ENCODE measurements at regions not wholly inside any gene's neighbourhood (a gene's known extent, or its start where the extent isn't known, plus 50 kb on each side); places are given as distances from the start of the nearest gene placed in this dataset.

DNA sequence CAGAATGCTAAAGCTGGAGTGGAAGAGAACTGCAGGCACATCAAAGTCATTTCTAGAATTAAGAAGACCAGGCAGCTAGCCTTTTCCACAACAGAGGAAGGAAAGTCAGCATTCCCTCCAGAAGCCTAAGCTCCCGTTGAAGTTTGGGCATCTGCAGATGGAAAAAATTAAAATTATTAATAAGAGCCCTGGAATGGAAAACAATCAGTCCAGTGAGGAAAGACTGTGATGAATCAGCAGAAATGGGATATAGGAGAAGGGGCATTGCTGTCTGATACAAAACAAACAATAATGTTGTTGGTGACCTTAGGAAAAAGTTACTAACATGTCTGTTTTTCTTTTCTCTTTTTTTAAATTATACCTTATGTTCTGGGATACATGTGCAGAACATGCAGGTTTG is 450.7 kb upstream of the SLC14A2 start:
- TF ChIP-seq POLR2A (IDR thresholded peaks at IDR 0.05; ENCODE audit: low read depth, low read length) = no peak
- no peak for FAIRE-seq
- no peak for DNase-seq (ENCODE audit: insufficient read length, low spot score)

DNA sequence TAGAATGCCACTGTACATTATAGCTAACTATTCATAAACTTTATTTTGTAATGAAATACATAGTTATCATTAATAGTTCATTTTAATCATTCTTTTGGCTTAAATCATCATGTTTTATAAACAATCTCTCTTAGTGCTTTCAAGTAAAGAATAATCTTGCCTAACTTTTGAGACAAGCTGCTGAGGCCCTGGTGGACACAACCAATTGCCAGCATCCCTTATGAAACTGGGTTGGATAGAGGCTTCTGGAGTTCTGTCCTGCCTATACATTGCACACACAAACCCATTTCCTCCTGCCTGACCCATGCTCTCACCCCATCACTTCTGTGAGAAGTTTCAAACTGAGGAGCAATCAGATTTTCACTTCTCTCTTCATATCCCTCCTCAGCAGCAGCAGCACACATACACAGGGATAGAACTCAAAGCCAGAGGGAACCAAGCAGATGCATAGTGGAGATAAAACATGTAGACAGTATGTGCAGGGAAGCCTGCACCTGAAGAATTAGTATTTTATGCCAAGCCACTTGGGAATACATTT is 450.0 kb upstream of the SLC14A2 start:
- DNase-seq (ENCODE audit: insufficient read length, low spot score) (no peak), FAIRE-seq (no peak)
- no peak for TF ChIP-seq POLR2A (IDR thresholded peaks at IDR 0.05; ENCODE audit: low read depth, low read length)

DNA sequence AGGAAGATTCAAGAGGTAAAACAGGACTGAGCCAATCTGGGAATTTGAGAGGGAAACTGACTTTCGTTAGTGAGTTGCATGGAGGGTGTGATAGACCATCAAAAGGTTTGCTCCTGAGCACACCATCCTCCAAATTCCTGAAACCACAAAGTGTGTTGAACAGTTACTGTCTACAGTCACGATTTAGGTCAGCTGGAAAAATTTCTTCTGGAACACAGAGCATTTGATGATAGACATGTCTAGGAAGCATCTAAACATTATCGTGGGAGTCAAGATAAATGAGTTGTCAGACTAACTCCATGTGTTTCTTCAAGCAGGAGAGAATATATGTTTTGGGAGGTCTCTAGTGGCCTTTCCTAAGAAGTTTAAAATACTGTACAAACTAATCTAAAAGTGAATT is 449.4 kb upstream of the SLC14A2 start:
- no peak for TF ChIP-seq POLR2A (IDR thresholded peaks at IDR 0.05; ENCODE audit: low read depth, low read length)
- DNase-seq (ENCODE audit: insufficient read length, low spot score) = no peak
- no peak for FAIRE-seq

DNA sequence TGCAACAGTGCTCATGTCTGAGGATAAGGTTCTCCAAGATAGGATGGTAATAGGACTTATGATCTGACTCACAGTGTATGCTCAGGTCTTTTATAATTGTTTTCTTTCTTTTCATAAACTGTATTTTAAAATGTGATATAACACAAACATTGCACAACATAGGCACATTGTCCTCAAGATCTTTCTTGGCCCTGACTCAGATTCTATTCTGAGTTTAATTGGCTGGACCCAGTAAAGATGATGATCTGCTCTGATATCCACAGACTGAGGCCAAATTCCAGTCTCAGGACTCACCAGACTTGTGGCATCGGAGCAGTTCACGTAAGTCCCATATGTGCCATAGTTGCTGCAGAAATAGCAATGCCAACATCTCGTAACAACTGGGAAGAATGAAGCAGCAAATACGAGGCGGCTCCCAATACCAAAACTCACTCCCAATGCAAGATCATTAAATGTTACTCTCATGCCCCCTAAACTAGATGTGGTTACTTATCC is 448.9 kb upstream of the SLC14A2 start:
- TF ChIP-seq POLR2A (IDR thresholded peaks at IDR 0.05; ENCODE audit: low read depth, low read length) = no peak
- DNase-seq (ENCODE audit: insufficient read length, low spot score) (no peak), FAIRE-seq (no peak)

- no peak for DNase-seq (ENCODE audit: insufficient read length, low spot score)
- TF ChIP-seq POLR2A (IDR thresholded peaks at IDR 0.05; ENCODE audit: low read depth, low read length) = no peak
- FAIRE-seq = no peak
Observed at GRCh38 chr18:45166836-45167551, 448.3 kb upstream of the SLC14A2 start.

GRCh38 chr18:45167631-45168280 is 447.5 kb upstream of the SLC14A2 start:
- DNase-seq (ENCODE audit: insufficient read length, low spot score) (no peak), FAIRE-seq (no peak)
- TF ChIP-seq POLR2A (IDR thresholded peaks at IDR 0.05; ENCODE audit: low read depth, low read length) = no peak

DNA sequence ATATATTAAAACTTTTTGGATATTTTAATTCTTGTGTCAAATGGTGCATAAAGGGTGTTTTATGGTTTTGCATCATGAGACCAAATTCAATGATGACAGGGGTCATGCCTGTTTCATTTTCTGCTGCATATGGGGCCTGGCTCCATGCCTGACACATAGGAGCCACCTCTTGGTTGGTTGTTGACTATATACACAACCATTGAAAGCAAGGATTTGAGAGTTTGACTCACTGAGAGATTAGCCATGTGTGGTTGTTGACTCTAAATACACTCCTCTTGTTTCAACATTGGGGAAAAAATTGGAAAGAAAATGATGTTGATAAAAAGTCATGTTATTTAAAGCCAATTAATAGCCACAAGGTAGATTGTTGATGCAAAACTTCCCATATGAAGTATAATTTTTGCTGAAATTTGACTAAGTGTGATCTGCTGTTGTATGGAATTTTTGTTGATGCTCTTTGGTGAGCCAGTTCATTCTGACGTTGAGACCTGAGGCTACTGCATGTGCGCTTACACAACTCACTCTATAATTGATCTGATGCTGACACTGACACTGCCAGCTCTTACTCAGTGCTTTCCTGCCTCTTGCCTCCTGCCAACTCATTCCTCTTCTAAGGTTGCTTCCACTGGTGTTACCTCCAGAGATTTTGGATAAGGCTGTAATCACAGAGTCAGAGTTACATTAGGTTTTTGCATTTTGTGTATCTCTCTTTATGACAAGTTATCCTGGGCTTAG is 446.2 kb upstream of the SLC14A2 start:
- no peak for FAIRE-seq
- TF ChIP-seq POLR2A (IDR thresholded peaks at IDR 0.05; ENCODE audit: low read depth, low read length) = no peak
- no peak for DNase-seq (ENCODE audit: insufficient read length, low spot score)

DNA sequence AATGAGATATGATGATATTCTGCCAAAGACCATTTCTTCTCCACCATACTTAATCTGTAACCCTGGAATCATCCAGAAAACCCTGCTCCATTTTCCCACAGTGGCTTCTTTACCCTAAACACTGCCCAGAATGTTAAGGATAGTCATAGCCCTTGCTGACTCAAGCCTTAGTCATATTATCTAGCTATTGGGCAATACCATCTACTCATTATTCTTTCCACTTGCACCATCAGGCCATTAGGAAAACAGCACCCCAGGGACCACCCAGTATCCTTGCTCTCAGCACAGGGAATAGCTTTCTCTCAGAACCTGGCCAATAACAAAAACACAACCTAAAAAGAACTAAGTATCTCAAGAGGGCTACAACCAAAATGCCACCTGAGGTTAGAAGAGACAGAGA is 445.7 kb upstream of the SLC14A2 start:
- FAIRE-seq (no peak), DNase-seq (ENCODE audit: insufficient read length, low spot score) (no peak)
- TF ChIP-seq POLR2A (IDR thresholded peaks at IDR 0.05; ENCODE audit: low read depth, low read length) = no peak

DNA sequence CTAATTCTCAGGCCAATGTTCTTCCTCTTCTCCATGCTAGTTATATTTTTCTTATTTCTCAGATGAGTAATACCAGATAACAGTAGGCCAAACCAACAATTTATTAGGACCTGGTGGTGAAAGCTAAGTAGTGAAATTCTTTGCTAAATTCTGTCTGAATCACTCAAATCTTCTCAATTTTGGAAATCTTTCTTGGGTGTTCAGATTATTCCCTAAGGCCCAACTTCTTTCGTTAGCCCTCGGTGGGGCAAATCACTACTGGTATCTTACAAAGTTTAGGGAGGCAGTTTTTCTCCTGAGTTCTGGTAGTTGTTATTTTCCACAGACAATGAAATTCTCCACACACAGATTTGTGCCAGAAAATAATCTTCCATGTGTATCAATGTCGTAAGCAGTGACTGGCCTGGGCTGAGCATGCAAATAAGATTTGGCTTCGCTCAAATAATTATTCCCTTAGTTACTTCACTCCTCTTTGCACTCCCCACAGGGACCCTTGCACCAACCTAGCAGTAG is 443.5 kb upstream of the SLC14A2 start:
- no peak for DNase-seq (ENCODE audit: insufficient read length, low spot score)
- FAIRE-seq = no peak
- no peak for TF ChIP-seq POLR2A (IDR thresholded peaks at IDR 0.05; ENCODE audit: low read depth, low read length)

- no peak for FAIRE-seq
- no peak for TF ChIP-seq POLR2A (IDR thresholded peaks at IDR 0.05; ENCODE audit: low read depth, low read length)
- no peak for DNase-seq (ENCODE audit: insufficient read length, low spot score)
Observed at GRCh38 chr18:45173327-45173726, 441.9 kb upstream of the SLC14A2 start.

DNA sequence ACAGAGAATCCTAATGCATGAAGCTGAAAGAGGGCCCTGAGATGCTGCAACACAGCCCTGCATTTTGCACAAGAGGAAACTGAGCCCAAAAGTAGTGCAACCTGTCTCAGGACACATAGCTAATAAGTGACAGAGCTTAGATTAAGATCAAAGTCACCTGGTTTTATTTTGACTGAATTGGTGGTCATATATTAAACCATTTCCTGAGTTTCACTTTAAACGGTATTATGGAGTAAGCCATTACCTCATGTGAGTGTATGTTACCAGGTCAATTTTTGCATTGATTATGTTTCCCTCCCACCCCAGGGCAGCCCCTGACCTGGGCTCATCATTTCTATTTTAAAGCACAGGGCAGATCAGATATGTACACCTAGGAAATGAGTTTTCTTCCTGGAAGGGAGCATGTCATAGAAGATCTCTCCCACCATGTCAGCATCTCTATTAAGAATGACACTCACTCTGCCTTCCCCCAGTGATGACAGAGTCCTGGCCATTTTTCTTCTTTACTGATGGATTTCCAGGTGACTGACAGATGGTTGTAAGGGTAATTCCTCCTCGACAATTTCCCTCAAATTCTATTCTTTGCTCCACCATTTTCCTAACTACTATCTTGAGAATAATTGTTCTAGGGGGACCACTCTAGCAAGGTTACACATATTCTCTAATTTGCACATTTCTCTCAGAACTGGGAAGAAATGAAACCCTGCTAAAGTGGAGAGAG is 441.3 kb upstream of the SLC14A2 start:
- no peak for TF ChIP-seq POLR2A (IDR thresholded peaks at IDR 0.05; ENCODE audit: low read depth, low read length)
- DNase-seq (ENCODE audit: insufficient read length, low spot score) (no peak), FAIRE-seq (no peak)

- DNase-seq (ENCODE audit: insufficient read length, low spot score) (no peak), FAIRE-seq (no peak)
- no peak for TF ChIP-seq POLR2A (IDR thresholded peaks at IDR 0.05; ENCODE audit: low read depth, low read length)
Observed at GRCh38 chr18:45174629-45175136, 440.6 kb upstream of the SLC14A2 start.

DNA sequence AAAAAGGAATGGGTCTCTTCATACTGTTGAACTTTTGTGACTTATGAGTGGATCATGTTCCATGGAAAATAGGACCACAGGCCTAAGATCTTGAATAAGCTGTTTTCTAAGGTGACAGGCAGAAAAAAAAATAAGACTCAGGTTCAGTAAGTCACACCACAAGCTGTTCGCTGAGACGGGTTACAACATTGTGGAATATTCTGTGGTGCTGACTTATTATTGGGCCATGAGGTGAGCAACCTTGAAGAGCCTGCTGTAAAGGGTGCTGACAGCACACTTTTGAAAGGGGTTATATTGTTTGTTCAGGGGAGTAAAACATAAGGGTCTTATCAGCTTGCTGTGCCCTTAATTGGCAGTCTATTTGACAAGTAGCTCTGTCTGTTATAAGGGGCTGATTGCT is 439.8 kb upstream of the SLC14A2 start:
- TF ChIP-seq POLR2A (IDR thresholded peaks at IDR 0.05; ENCODE audit: low read depth, low read length) = no peak
- FAIRE-seq = no peak
- no peak for DNase-seq (ENCODE audit: insufficient read length, low spot score)

Data from H54 (cell line).